Spinal cord (tissue), 9 donors: ENCODE measurements at regions not wholly inside any gene's neighbourhood (a gene's known extent, or its start where the extent isn't known, plus 50 kb on each side); places are given as distances from the start of the nearest gene placed in this dataset.
"Not testable (repeated sequence)": the region's sequence is repeated elsewhere in the genome, so short reads cannot be mapped to it uniquely, and the experiment has no call there.

Experiments used
- DNase-seq, 6 donors: peaks; one replicate each; pipeline versions ENCODE4 v3.0.0 to v3.0.0-alpha.2; 2013 to 2015; ENCODE audit warnings: low spot score in 6 of 6, low read depth in 4 of 6
- H3K27ac ChIP-seq: one replicate; pipeline ENCODE4 v1.5.1; 2013; ENCODE audit warnings: low read depth, low read length, control low read depth
- H3K27me3 ChIP-seq: one replicate; pipeline ENCODE4 v1.6.1; 2013; ENCODE audit warnings: low read length; ENCODE audit not compliant: control insufficient read depth, insufficient read depth
- H3K36me3 ChIP-seq: one replicate; pipeline ENCODE4 v1.6.1; 2013; ENCODE audit warnings: low read length; ENCODE audit not compliant: control insufficient read depth, insufficient read depth
- H3K4me1 ChIP-seq: one replicate; pipeline ENCODE4 v1.6.1; 2013; ENCODE audit warnings: low read length; ENCODE audit not compliant: control insufficient read depth, insufficient read depth
- H3K4me3 ChIP-seq: one replicate; pipeline ENCODE4 v1.5.1; 2013; ENCODE audit warnings: low read depth, low read length, control low read depth
- H3K9me3 ChIP-seq: one replicate; pipeline ENCODE4 v1.6.1; 2013; ENCODE audit warnings: low read length; ENCODE audit not compliant: control insufficient read depth, insufficient read depth
- WGBS: methylation state at CpG from one replicate; pipeline ENCODE4 v1.1.5; 2013; ENCODE audit warnings: missing lambda C conversion rate; ENCODE audit not compliant: insufficient coverage; 5-methylcytosine and 5-hydroxymethylcytosine counted together
- donor health status: healthy.

GRCh38 chrX:121853762-121854613, 806.6 kb downstream of the GLUD2 start:
- Histone ChIP-seq H3K36me3 (no peaks in the 10 kb centered on the region), H3K27ac (no peak overlapping the region), H3K9me3 (no peaks in the 10 kb centered on the region), H3K27me3 (no peaks in the 10 kb centered on the region), H3K4me3 (no peak overlapping the region), H3K4me1 (no peaks in the 10 kb centered on the region)
- no peak for DNase-seq
- 86% methylated on average over 27 of the region's 27 CpGs for WGBS

- H3K36me3 ChIP-seq = no peaks in the 10 kb centered on the region
- no peak overlapping the region for H3K27ac ChIP-seq
- 80% methylated on average over 5 of the region's 5 CpGs for WGBS
- H3K4me1 ChIP-seq = no peaks in the 10 kb centered on the region
- no peaks in the 10 kb centered on the region for H3K9me3 ChIP-seq
- no peaks in the 10 kb centered on the region for H3K27me3 ChIP-seq
- H3K4me3 ChIP-seq = no peak overlapping the region
- no peak for DNase-seq
Measured at GRCh38 chrX:121854614-121854911, 807.2 kb downstream of the GLUD2 start.

DNA sequence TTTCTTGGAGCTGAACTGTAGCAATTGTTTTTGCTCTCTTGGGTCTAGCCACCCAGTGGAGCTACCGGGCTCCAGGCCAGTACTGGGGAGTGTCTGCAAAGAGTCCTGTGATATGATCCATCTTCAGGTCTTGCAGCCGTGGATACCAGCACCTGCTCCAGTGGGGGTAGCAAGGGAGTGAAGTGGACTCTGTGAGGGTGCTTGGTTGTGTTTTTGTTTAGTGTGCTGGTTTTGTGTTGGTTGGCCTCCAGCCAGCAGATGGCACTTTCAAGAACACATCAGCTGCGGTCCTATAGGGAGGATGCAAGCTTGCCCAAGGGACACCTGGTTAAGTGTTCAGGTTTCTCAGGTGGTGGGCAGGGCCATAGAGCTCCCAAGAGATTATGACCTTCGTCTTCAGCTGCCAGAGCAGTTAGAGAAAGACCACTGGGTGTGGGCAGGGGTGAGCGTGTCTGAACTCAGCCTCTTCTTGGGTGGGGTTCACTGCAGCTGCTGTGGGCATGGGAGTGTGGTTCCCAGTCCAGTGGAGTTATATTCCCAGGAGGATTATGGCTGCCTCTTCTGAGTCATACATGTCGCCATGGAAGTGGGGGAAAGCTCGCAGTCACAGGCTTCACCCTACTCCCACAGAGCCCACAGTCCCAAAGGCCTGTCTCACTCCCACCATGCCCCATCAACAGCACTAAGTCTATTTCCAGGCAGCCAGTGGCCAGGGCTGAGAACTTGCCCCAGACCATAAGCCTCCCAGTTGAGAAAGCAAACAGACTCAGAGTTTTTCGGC, 811.6 kb downstream of the GLUD2 start:
- no peak overlapping the region for H3K4me3 ChIP-seq
- WGBS = 73% methylated on average over 6 of the region's 8 CpGs
- no peaks in the 10 kb centered on the region for H3K27me3 ChIP-seq
- H3K36me3 ChIP-seq = no peaks in the 10 kb centered on the region
- H3K4me1 ChIP-seq = no peaks in the 10 kb centered on the region
- H3K9me3 ChIP-seq = no peaks in the 10 kb centered on the region
- DNase-seq = no peak
- H3K27ac ChIP-seq = no peak overlapping the region

GRCh38 chrX:121863976-121864375, 816.6 kb downstream of the GLUD2 start:
- DNase-seq = no peak
- H3K27ac ChIP-seq = no peak overlapping the region
- H3K9me3 ChIP-seq = no peaks in the 10 kb centered on the region
- H3K36me3 ChIP-seq = no peaks in the 10 kb centered on the region
- H3K4me1 ChIP-seq = no peaks in the 10 kb centered on the region
- H3K27me3 ChIP-seq = no peaks in the 10 kb centered on the region
- H3K4me3 ChIP-seq = no peak overlapping the region
- 80% methylated on average over 2 of the region's 7 CpGs for WGBS

DNA sequence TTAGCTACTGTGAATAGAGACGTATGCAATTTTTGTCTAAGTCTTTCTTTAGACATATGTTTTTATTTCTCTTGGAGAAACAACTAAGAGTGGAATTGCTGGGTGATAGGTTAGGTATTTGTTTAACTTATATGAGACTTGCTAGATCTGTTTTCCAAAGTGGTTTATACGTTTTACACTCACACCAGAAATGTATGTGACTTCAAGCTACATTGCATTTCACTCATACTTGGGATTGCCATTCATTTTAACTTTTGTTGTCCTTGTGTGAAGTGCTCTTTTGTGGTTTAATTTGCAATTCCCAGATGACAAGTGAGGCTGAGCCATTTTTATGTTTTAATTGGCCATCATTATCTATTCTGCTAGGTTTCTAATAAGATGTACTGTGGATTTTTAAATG, 817.2 kb downstream of the GLUD2 start:
- Histone ChIP-seq H3K4me1 (no peaks in the 10 kb centered on the region), H3K36me3 (no peaks in the 10 kb centered on the region), H3K27me3 (no peaks in the 10 kb centered on the region), H3K9me3 (no peaks in the 10 kb centered on the region), H3K27ac (no peak overlapping the region), H3K4me3 (no peak overlapping the region)
- DNase-seq = no peak
- no CpG with 5 or more reads among the region's 2 CpGs for WGBS

GRCh38 chrX:121869876-121870477, 822.6 kb downstream of the GLUD2 start:
- Histone ChIP-seq H3K27me3 (no peaks in the 10 kb centered on the region), H3K27ac (no peak overlapping the region), H3K4me1 (no peaks in the 10 kb centered on the region), H3K9me3 (no peaks in the 10 kb centered on the region), H3K36me3 (peaks cover 3% of the 10 kb centered on the region), H3K4me3 (no peak overlapping the region)
- no peak for DNase-seq
- WGBS = 87% methylated on average over 18 of the region's 18 CpGs

DNA sequence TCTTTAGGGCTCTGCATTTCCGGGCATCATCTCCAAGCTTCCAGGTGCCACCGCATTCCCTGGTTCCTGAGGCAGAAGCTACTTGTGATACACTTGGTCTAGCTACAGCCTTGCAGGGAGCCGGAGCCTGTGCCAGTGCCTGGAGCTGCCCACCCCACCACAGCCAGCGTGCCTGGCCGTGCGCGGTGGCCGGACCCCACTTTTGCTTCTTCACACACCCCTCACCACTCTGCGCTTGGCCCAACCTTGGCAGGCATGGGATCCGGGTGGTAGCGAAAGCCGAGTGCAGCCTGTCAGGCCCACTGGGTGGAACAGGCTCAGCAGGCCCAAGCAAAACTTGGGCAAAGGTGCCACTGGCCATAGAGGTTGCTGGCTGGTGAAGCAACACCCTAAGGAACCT, 823.7 kb downstream of the GLUD2 start:
- 90% methylated on average over 12 of the region's 12 CpGs for WGBS
- no peaks in the 10 kb centered on the region for H3K27me3 ChIP-seq
- peaks cover 3% of the 10 kb centered on the region for H3K36me3 ChIP-seq
- H3K9me3 ChIP-seq = no peaks in the 10 kb centered on the region
- H3K4me1 ChIP-seq = no peaks in the 10 kb centered on the region
- H3K4me3 ChIP-seq = no peak overlapping the region
- no peak for DNase-seq
- no peak overlapping the region for H3K27ac ChIP-seq

GRCh38 chrX:121876305-121876704, 828.9 kb downstream of the GLUD2 start:
- DNase-seq = no peak
- H3K36me3 ChIP-seq = no peaks in the 10 kb centered on the region
- no peaks in the 10 kb centered on the region for H3K4me1 ChIP-seq
- H3K27me3 ChIP-seq = no peaks in the 10 kb centered on the region
- H3K9me3 ChIP-seq = no peaks in the 10 kb centered on the region
- H3K27ac ChIP-seq = no peak overlapping the region
- H3K4me3 ChIP-seq = no peak overlapping the region

DNA sequence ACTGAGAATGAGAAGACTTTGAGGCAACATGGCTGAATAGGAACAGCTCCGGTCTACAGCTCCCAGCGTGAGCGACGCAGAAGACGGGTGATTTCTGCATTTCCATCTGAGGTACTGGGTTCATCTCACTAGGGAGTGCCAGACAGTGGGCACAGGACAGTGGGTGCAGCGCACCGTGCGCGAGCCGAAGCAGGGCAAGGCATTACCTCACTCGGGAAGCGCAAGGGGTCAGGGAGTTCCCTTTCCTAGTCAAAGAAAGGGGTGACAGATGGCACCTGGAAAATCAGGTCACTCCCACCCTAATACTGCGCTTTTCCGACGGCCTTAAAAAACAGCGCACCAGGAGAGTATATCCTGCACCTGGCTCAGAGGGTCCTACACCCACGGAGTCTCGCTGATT, 829.9 kb downstream of the GLUD2 start:
- not testable (repeated sequence) for H3K27me3 ChIP-seq, H3K4me1 ChIP-seq, H3K4me3 ChIP-seq, DNase-seq, H3K36me3 ChIP-seq, H3K27ac ChIP-seq, H3K9me3 ChIP-seq
- WGBS = no CpG with 5 or more reads among the region's 18 CpGs

DNA sequence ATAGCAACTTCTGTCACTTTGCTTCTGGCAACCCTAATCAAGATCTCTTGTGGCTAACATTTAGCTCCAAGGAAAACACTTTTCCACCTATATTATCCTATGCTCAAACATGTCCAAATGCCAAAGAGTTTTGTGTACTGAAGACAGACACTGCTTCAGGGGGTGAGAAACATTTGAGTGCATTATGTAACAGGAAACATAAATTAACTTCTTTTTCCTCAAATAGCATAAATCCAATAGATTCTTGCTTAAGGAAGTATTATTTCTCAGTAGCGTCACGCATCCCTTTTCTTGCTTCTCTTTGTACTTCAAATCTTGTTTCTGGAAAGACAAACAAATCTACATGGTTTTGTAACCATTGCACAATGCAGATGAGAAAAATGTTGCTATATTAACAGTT, 839.1 kb downstream of the GLUD2 start:
- Histone ChIP-seq H3K27me3 (no peaks in the 10 kb centered on the region), H3K9me3 (no peaks in the 10 kb centered on the region), H3K4me1 (no peaks in the 10 kb centered on the region), H3K27ac (no peak overlapping the region), H3K36me3 (no peaks in the 10 kb centered on the region), H3K4me3 (no peak overlapping the region)
- no CpG with 5 or more reads among the region's 2 CpGs for WGBS
- DNase-seq = no peak
